GM23248 (cell line): ENCODE measurements at regions not wholly inside any gene's neighbourhood (a gene's known extent, or its start where the extent isn't known, plus 50 kb on each side); places are given as distances from the start of the nearest gene placed in this dataset.

Experiments used
- EZH2 ChIP-seq: fragments of 200-600 bp; sonication (generic); IDR thresholded peaks from 2 replicates; pipeline ENCODE4 v1.6.1; 2018; ENCODE audit warnings: antibody characterized with exemption, mild to moderate bottlenecking; ENCODE audit not compliant: insufficient read depth, poor library complexity, severe bottlenecking
- EZH2phosphoT487 ChIP-seq: fragments of 200-600 bp; sonication (generic); IDR thresholded peaks from 2 replicates; pipeline ENCODE4 v1.6.1; 2018; ENCODE audit warnings: antibody characterized with exemption, moderate library complexity, mild to moderate bottlenecking, low read depth; ENCODE audit not compliant: insufficient read depth

GRCh38 chr1:30188329-30188728 is 535.1 kb downstream of the MATN1 start:
- TF ChIP-seq EZH2phosphoT487 (no peak), EZH2 (no peak)
